ENCODE measurements at regions not wholly inside any gene's neighbourhood (a gene's known extent, or its start where the extent isn't known, plus 50 kb on each side); places are given as distances from the start of the nearest gene placed in this dataset.
A peak's percentile ranks its signal among the peaks of the same experiment; 100 is the strongest.

DNA sequence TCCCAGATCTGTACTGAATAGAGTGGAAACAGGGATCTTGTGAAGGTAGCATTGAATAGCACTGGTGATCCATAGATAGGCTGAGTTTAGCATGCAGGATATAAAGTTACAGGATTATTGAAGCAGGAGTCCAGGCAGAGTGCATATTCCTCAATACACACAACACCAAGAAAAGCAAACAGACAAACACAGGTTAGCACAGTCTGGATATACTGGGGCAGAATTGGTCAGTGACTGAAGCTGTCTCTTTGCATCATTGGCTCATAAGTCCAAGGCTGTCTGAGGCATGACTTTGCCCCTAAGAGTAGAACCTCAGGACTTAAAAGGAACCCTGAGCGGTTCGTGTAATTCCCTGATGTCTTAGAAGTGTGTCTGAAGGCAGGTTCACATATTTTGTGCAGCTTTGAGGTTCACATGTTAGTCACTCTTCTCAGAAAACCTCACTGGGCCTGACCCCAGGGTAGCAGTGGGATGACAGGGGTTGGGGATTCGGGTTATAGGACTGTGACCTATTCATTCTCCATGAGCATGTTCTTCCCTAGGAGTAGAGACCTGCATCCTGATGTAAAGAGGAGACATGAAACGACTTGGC, 134.6 kb downstream of the AASDH start:
- Mint-ChIP-seq H3K9me3 (peaks cover 0 to 2% (median 0%) of the 10 kb centered on the region in 8 donors), H3K4me1 (no peaks in the 10 kb centered on the region), H3K27me3 (peaks cover 8 to 9% of the 10 kb centered on the region in 2 donors), H3K36me3 (no peaks in the 10 kb centered on the region), H3K4me3 (no peak overlapping the region), H3K27ac (peak overlapping the region in 1 of 7 donors; percentile 16)
- no peak overlapping the region for H3K27ac ChIP-seq (ENCODE audit: low read depth, low read length)
- ChIA-PET CTCF (ENCODE audit: partially characterized antibody) (no interaction called here), POLR2A (ENCODE audit: partially characterized antibody) (no interaction called here)
- peaks cover 6% of the 10 kb centered on the region for H3K27me3 ChIP-seq (ENCODE audit: insufficient read depth, low read length)
- no peak for DNase-seq
- H3K4me1 ChIP-seq (ENCODE audit: insufficient read depth, low read length) = no peaks in the 10 kb centered on the region
- intact Hi-C loops (cut with micrococcal nuclease) = no loop called here
- H3K9me3 ChIP-seq (ENCODE audit: control insufficient read depth in 1 of 2, low read length in 2 of 2) = no peaks in the 10 kb centered on the region
- no peak overlapping the region for H3K4me3 ChIP-seq (ENCODE audit: low read length in 2 of 2)
- H3K36me3 ChIP-seq (ENCODE audit: insufficient read depth, low read length) = no peaks in the 10 kb centered on the region

DNA sequence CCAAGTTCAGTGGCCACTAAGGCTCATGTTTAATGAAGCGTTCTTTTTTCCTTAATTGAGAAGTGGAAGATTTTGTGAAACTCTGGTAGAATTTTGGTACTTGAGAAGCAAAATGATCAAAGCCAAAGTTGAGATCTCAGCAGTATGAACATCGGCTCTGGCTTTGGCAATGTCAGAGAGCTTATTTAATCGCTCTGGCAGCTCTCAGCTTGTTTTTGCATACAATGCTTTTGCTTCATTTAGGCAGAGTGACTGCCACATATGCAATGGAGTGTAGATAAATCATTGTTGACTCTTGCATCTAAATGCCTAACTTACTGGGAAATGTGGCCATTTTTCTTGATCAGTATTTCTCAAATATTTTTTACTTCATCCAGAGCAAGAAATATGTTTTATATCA, 135.7 kb downstream of the AASDH start:
- no peaks in the 10 kb centered on the region for H3K4me1 Mint-ChIP-seq
- H3K4me1 ChIP-seq (ENCODE audit: insufficient read depth, low read length) = no peaks in the 10 kb centered on the region
- ChIA-PET CTCF (ENCODE audit: partially characterized antibody) (no interaction called here), POLR2A (ENCODE audit: partially characterized antibody) (no interaction called here)
- no peaks in the 10 kb centered on the region for H3K9me3 ChIP-seq (ENCODE audit: control insufficient read depth in 1 of 2, low read length in 2 of 2)
- intact Hi-C loops (cut with micrococcal nuclease) = no loop called here
- no peaks in the 10 kb centered on the region for H3K36me3 ChIP-seq (ENCODE audit: insufficient read depth, low read length)
- H3K9me3 Mint-ChIP-seq = peaks cover 0 to 2% (median 0%) of the 10 kb centered on the region in 8 donors
- DNase-seq = no peak
- peaks cover 8 to 9% of the 10 kb centered on the region in 2 donors for H3K27me3 Mint-ChIP-seq
- H3K36me3 Mint-ChIP-seq = no peaks in the 10 kb centered on the region
- no peak overlapping the region for H3K4me3 Mint-ChIP-seq
- H3K27me3 ChIP-seq (ENCODE audit: insufficient read depth, low read length) = peaks cover 6% of the 10 kb centered on the region
- no peak overlapping the region for H3K4me3 ChIP-seq (ENCODE audit: low read length in 2 of 2)
- H3K27ac Mint-ChIP-seq = no peak overlapping the region
- no peak overlapping the region for H3K27ac ChIP-seq (ENCODE audit: low read depth, low read length)

DNA sequence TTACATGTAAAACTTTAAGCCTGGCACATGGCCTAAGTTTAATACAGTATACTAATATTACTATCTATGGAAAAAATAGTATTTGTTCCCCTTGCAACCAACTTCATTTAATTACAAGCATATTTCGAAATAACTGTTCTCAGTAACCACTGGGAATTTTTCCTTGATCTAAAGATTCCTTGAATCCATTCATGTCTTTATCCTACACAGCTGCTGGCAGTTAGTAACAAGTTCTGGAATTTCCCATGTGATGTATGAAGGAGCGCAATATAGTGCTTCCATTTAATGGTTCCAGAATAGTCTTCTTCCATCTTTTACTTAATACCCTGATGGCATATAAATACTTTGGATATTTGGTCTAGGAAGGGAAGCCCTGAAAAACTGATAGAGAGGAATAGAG, 136.5 kb downstream of the AASDH start:
- H3K27ac ChIP-seq (ENCODE audit: low read depth, low read length) = no peak overlapping the region
- H3K27ac Mint-ChIP-seq = no peak overlapping the region
- no peak for DNase-seq
- no peak overlapping the region for H3K4me3 Mint-ChIP-seq
- H3K36me3 Mint-ChIP-seq = no peaks in the 10 kb centered on the region
- ChIA-PET POLR2A (ENCODE audit: partially characterized antibody) (no interaction called here), CTCF (ENCODE audit: partially characterized antibody) (no interaction called here)
- peaks cover 8 to 9% of the 10 kb centered on the region in 2 donors for H3K27me3 Mint-ChIP-seq
- no peaks in the 10 kb centered on the region for H3K4me1 ChIP-seq (ENCODE audit: insufficient read depth, low read length)
- no peaks in the 10 kb centered on the region for H3K36me3 ChIP-seq (ENCODE audit: insufficient read depth, low read length)
- no peak overlapping the region for H3K4me3 ChIP-seq (ENCODE audit: low read length in 2 of 2)
- peaks cover 6% of the 10 kb centered on the region for H3K27me3 ChIP-seq (ENCODE audit: insufficient read depth, low read length)
- no peaks in the 10 kb centered on the region for H3K9me3 ChIP-seq (ENCODE audit: control insufficient read depth in 1 of 2, low read length in 2 of 2)
- peaks cover 0 to 2% (median 0%) of the 10 kb centered on the region in 8 donors for H3K9me3 Mint-ChIP-seq
- intact Hi-C loops (cut with micrococcal nuclease) = no loop called here
- H3K4me1 Mint-ChIP-seq = no peaks in the 10 kb centered on the region

DNA sequence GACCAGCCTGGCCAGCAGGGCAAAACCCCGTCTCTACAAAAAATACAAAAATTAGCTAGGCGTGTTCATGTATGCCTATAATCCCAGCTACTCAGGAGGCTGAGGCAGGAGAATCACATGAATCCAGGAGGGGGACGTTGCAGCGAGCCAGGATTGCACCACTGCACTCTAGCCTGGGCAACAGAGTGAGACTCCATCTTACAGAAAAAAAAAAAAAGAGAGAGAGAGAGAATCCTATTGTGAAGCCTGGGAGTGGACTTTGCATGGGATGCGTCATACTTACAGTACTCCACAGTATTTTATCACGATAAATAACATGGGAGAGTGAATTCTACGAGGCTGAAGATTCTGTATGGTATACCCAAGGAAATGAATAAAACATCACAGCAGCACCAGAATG, 139.6 kb downstream of the AASDH start:
- CTCF ChIA-PET (ENCODE audit: partially characterized antibody) = no interaction called here
- Histone ChIP-seq H3K9me3 (ENCODE audit: control insufficient read depth in 1 of 2, low read length in 2 of 2) (no peaks in the 10 kb centered on the region), H3K4me3 (ENCODE audit: low read length in 2 of 2) (no peak overlapping the region), H3K27me3 (ENCODE audit: insufficient read depth, low read length) (no peaks in the 10 kb centered on the region), H3K27ac (ENCODE audit: low read depth, low read length) (no peak overlapping the region), H3K36me3 (ENCODE audit: insufficient read depth, low read length) (no peaks in the 10 kb centered on the region), H3K4me1 (ENCODE audit: insufficient read depth, low read length) (no peaks in the 10 kb centered on the region)
- Mint-ChIP-seq H3K9me3 (no peaks in the 10 kb centered on the region), H3K27ac (no peak overlapping the region), H3K27me3 (peaks cover 3 to 12% of the 10 kb centered on the region in 2 donors), H3K4me1 (no peaks in the 10 kb centered on the region), H3K4me3 (no peak overlapping the region), H3K36me3 (no peaks in the 10 kb centered on the region)
- DNase-seq = no peak
- POLR2A ChIA-PET (ENCODE audit: partially characterized antibody) = no interaction called here
- intact Hi-C loops (cut with micrococcal nuclease) = no loop called here

DNA sequence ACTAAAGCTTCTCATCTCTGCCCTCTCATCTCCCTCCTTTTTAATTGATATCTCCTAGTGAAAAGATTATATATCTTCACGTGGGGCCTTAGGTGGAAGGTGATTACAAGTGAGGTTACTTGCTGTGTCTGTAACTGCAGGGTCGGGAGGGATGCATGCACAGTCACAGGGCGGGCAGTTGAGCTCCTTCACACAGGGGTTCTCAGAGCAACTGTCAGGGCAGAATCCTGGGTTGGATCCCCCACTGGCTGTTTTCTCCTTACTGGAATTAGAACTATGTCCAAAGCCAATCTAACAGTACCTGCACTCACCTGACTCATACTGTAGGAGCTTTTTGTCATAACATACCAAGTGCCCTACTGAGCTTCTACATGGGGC, 141.1 kb downstream of the AASDH start:
- Mint-ChIP-seq H3K4me1 (no peaks in the 10 kb centered on the region), H3K27ac (no peak overlapping the region), H3K9me3 (no peaks in the 10 kb centered on the region), H3K36me3 (no peaks in the 10 kb centered on the region), H3K27me3 (peaks cover 1 to 16% of the 10 kb centered on the region in 2 donors), H3K4me3 (no peak overlapping the region)
- DNase-seq = no peak
- no peaks in the 10 kb centered on the region for H3K36me3 ChIP-seq (ENCODE audit: insufficient read depth, low read length)
- H3K4me1 ChIP-seq (ENCODE audit: insufficient read depth, low read length) = no peaks in the 10 kb centered on the region
- no peak overlapping the region for H3K27ac ChIP-seq (ENCODE audit: low read depth, low read length)
- no peaks in the 10 kb centered on the region for H3K9me3 ChIP-seq (ENCODE audit: control insufficient read depth in 1 of 2, low read length in 2 of 2)
- H3K27me3 ChIP-seq (ENCODE audit: insufficient read depth, low read length) = no peaks in the 10 kb centered on the region
- intact Hi-C loops (cut with micrococcal nuclease) = no loop called here
- CTCF ChIA-PET (ENCODE audit: partially characterized antibody) = no interaction called here
- POLR2A ChIA-PET (ENCODE audit: partially characterized antibody) = no interaction called here
- no peak overlapping the region for H3K4me3 ChIP-seq (ENCODE audit: low read length in 2 of 2)

DNA sequence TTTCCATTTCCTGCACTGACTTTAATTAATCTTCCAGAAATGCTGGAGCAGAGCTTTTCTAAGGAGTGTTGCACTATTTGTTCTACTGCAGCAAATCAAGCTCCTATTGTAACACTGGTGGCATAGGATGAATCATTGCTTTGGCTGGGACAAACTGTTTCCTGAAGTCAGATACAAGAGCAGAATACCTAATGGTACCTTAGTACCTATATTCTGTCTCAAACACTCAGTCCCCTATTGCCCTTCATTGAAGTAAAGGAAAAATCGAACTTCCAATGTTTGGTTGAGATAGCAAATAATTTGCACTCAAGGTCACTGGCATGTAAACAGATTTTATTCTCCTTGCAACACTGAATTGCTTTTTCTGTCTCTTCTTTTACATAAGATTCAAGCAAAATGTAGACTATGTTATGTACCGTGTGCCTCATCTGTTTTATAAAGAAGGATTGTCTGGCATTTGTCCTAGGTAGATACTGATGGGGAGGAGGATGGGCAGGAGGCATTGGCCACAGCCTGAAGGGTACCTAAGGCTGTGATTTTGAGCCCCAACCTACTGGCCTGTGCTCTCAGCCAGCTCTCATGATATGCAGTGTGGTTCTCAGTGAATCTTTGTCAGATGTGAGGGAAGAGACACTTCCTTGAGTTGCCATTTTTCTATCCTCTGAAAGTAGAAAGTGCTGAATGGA, 141.6 kb downstream of the AASDH start:
- Mint-ChIP-seq H3K36me3 (no peaks in the 10 kb centered on the region), H3K9me3 (no peaks in the 10 kb centered on the region), H3K27me3 (peaks cover 1 to 15% of the 10 kb centered on the region in 2 donors), H3K4me1 (no peaks in the 10 kb centered on the region), H3K4me3 (no peak overlapping the region), H3K27ac (no peak overlapping the region)
- intact Hi-C loops (cut with micrococcal nuclease) = no loop called here
- Histone ChIP-seq H3K27me3 (ENCODE audit: insufficient read depth, low read length) (no peaks in the 10 kb centered on the region), H3K4me1 (ENCODE audit: insufficient read depth, low read length) (no peaks in the 10 kb centered on the region), H3K4me3 (ENCODE audit: low read length in 2 of 2) (no peak overlapping the region), H3K9me3 (ENCODE audit: control insufficient read depth in 1 of 2, low read length in 2 of 2) (no peaks in the 10 kb centered on the region), H3K27ac (ENCODE audit: low read depth, low read length) (no peak overlapping the region), H3K36me3 (ENCODE audit: insufficient read depth, low read length) (no peaks in the 10 kb centered on the region)
- ChIA-PET POLR2A (ENCODE audit: partially characterized antibody) (no interaction called here), CTCF (ENCODE audit: partially characterized antibody) (no interaction called here)
- no peak for DNase-seq

DNA sequence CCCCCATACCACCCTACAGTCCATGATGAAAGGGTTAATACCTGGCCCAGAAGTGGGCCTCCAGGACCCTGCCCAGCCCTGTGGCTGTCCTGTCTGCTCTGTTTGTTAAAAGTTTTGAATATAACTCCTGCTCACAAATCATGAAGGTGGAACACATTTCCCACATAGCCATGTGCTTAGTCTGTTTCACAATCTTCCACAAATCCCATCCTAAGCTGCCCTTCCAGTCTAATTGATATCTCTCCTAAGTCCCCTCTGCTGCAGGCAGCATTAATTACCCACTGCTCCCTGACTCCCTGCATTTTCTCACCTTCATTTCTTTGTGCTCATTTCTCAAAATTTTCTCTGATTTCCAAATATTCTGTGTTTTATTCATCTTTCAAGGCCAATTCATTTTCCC, 142.6 kb downstream of the AASDH start:
- CTCF ChIA-PET (ENCODE audit: partially characterized antibody) = no interaction called here
- H3K4me3 ChIP-seq (ENCODE audit: low read length in 2 of 2) = no peak overlapping the region
- POLR2A ChIA-PET (ENCODE audit: partially characterized antibody) = no interaction called here
- Mint-ChIP-seq H3K4me1 (no peaks in the 10 kb centered on the region), H3K27me3 (peaks cover 1 to 11% of the 10 kb centered on the region in 2 donors), H3K27ac (peak overlapping the region in 1 of 7 donors; percentile 5), H3K4me3 (no peak overlapping the region), H3K9me3 (no peaks in the 10 kb centered on the region), H3K36me3 (no peaks in the 10 kb centered on the region)
- no peaks in the 10 kb centered on the region for H3K4me1 ChIP-seq (ENCODE audit: insufficient read depth, low read length)
- no peak overlapping the region for H3K27ac ChIP-seq (ENCODE audit: low read depth, low read length)
- no peaks in the 10 kb centered on the region for H3K9me3 ChIP-seq (ENCODE audit: control insufficient read depth in 1 of 2, low read length in 2 of 2)
- no peaks in the 10 kb centered on the region for H3K36me3 ChIP-seq (ENCODE audit: insufficient read depth, low read length)
- intact Hi-C loops (cut with micrococcal nuclease) = no loop called here
- DNase-seq = no peak
- no peaks in the 10 kb centered on the region for H3K27me3 ChIP-seq (ENCODE audit: insufficient read depth, low read length)
